Medulla oblongata (tissue), 1 donor: ENCODE measurements at regions not wholly inside any gene's neighbourhood (a gene's known extent, or its start where the extent isn't known, plus 50 kb on each side); places are given as distances from the start of the nearest gene placed in this dataset.

ENCODE experiments used
- DNase-seq: peaks from one replicate; pipeline ENCODE4 v3.0.0-alpha.2; 2015; ENCODE audit errors: extremely low spot score

DNA sequence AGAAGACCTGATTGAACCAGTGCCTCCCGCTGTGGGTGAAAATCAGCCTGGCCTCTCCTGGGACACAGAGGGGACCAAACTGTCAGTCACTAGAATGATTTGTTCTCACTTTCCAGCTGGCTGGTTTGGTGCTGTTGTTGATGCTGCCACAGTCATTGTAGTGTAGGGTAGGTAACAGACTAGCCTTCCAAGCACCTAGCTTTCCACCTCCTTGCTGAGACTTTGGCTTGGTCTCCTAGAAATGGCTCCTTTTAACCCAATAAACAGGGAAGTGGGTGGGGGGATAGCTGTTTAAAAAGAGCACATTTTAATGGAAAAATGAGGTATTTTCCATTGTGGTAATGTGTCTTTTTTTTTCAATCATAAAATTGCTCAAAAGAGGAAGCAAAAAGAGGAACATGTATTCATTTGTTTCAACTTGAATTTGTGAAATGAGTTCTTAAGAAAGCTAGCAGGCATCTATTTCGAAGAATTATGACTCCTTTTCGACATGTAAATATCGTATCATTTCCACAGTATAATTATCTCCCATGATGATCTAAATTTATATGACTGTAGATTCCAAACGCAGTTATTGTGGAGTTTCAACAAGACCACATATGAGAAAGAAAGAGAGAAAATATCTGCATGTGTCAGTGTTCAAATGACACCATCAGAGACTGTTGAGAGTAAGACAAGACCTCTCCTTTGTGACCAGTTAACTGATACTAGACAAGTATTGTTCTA lies 190.1 kb downstream of the HLX start:
- peak; percentile 7 for DNase-seq

DNA sequence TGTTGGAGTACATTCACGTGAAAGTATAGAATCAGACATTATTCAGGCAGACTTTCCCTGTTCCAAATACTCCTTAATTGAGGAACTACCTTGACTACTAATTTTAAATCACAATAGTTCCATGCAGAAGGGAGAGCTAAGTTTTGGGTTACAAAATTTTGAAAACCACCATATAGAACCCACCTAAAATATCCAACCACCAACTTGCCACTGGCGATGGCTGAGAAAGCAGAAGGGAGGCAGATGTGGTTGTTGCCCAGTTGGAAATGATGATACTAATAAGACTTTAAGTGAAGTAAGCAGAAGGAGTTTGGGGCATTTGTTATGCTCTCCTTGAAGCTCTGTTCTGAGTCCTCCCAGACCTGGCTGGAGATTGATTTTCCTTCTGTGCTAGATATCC lies 190.7 kb downstream of the HLX start:
- DNase-seq = no peak

DNA sequence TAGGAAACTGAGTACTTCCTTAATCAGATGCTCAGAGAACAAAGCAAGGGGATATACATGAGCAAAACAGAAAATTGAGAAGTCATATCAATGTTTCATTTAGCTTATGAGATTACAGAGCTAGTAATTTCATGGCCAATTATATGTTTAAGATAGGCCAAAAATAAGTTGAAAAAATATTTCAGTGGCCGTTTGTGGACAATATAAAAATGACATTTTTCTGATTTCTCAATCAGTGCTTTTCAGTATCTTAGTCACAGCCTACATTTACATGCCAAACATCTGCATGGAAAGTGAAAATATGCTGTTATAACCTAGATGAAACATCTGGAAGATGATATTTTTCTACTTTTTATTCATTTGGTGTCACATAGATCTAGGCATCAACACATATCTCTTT lies 192.5 kb downstream of the HLX start:
- DNase-seq = no peak

DNA sequence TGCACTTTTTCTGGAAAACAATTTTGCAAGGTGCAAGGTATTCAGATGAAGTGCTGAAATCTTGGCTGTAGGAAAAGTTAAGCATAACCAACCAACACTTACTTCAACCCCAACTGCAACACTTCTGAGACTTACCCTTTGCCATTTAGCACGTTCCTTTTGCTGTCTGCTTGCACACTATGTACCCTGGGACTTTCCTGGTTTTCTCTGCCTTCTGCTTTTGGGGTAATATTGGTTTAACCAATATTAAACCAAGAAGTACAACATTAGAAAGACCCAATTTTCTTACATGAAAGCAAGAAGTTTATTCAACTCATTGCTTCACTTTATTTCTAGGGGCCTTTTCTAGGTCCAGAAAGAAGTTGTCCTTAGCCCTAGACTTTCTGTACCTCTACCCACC lies 193.0 kb downstream of the HLX start:
- no peak for DNase-seq

DNA sequence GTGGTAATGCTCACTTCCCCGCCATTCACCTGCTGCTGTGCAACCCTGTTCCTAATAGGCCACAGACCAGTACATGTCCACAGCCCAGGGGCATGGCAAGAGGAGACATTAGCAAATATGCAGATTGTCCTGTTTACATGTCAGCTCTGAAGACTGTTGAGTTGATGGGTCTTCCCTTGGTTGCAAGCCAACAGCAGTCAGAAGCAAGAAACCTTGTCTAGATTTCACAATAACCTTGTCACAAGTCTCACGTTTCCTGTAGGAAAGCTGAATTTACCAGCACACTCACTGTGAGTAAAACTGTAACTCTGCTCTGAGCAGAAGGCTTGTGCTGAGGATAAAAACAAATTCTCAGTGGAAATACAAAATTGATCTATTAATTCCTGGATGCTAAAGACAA lies 195.1 kb downstream of the HLX start:
- DNase-seq = no peak

DNA sequence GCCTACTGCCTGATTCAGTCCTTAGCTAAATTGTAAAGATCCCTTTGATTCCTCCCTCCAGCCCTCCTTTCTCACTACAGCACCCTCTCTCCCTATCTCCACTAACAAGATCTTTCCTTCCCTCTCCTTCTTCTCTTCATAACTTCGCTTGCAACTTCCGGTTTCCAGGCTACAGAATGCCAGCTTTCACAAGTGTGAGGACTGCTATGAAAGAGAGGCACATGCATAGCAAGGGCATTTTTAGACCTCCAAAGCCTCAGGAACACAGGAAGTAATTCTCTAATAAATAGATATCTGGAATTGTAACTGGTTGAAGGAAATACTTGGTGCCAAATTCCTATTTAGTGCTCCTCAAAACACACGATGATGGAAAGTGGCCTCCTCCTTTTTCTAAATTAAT lies 196.7 kb downstream of the HLX start:
- DNase-seq = no peak

DNA sequence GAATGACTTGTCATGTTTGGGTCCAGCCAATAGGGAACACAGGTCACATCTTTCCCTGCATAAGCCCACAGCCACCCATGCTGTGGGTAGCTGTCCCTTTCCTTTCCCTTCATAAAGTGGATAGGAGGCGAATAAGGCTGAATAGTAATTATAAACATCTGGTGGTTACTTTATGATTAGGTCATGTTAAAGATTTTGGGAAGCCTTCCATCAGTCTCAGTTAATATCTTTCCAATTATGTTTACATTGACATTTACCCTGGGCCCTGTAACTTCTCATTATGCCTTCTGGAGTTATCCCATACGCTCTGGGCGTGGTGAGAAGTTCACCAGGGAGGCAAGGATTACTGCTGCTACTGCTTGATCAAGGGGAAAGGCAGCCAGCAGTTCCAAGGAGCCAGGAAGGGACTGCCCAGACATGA lies 197.2 kb downstream of the HLX start:
- no peak for DNase-seq

DNA sequence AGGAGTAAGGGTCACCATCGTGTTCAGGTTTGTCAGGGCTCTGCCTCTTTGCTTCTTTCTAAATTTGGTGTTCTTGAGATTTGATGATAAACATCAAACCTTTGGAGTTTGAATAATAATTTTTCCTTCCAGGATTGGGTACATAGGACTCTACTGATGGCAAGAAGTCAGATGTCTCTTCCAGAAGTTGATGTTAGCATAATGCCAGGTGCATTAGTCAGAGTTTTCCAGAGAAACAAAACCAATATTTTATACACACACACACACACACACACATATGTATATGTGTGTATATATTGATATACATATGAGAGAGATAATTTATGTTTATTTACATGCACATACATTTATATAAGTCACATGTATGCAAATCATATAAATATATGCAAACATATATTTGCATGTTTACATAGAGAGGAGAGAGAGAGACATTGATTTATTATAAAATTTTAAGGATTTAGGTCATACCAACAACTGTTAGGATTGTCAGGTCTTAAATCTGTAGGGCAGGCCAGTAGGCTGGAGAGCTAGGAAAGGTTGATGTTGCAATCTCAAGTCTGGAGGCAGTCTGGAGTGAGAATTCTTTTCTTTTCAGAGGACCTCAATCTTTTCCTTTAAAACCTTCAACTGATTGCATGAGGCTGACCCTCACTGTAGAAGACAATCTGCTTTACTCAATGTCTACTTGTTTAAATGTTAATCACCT lies 199.2 kb downstream of the HLX start:
- no peak for DNase-seq

DNA sequence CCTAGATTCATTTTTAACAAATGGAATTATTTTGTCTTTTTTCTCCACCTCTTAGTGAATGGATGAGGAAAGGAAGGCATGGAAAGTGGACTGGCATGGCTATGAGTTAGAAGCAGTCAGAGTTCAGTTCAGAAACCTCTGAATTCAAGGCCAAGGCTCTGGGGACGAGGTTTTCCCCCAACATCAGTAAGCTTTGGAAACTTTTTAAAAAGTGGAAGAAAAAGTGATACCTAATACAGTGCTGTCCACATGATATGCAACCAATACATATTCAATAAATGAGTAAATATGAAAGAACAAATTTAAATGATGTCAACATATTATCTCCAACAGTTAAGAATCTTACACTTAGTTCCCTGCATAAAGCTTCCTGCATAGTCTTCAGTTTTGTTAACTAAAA lies 204.7 kb downstream of the HLX start:
- DNase-seq = no peak

DNA sequence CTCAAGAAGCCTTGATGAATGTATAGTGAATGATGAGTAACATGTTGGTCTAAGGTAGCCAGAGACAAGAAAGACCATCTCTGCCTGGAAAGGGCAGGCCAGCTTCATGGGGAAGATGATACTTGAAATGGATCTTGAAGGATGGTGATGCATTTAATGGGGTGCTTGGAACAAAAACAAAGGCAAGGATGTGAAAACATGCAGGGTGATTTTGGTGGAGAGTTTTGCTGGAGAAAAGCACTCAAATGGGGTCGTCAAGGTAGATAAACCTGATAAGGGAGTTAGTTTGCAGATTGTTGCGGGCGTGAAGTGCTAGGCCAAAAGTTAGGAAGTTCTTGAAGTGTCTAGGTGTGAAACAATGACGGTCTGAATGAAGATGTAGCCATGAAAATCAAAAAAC lies 205.4 kb downstream of the HLX start:
- no peak for DNase-seq

DNA sequence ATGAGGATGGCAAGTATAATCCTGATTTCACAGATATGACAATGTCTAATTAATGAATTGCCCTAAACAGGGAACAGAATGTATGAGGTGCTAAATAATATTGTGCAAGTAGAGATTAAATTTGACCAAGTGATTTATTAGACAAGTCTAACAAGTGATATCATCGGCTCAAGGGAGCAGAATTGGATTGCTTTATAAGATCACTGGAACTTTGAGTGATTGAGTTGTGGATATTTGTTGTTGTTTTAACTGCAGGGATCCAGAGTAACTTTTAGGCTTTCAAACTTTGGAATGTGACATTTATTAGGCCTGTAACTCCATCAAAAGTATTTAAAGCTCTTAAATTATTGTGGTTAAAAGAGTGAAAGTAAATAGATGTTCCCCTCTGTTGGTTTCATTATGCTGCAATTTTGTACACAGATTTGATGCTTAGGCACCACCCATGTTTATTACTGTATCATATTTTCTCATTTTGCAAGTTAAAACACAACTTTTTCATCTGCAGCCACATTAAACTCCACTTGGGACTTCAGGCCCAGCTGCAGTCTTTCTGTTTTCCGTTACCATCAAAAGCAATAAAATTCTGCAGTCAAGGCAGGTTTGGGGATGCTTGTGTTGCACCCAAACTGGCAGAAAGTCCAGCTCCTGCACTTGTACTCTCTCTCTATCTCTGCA lies 206.6 kb downstream of the HLX start:
- no peak for DNase-seq

DNA sequence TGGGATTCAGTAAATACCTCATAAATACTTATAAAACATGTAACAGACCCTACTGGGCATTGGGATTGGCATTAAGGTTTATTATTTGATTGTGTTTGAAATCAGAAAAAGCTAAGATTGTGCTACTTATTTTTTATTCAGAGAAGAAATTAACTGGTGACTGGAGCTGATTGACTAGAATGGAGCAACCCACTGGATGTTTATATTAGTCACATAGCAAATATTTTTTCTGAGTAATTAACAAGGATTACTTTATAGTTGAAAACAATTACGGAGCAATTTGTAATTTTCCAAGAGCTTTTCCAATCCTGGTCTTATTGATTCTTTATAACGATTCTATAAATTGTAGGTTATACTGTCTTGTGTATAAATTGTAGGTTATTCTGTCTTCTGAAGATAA lies 208.7 kb downstream of the HLX start:
- DNase-seq = no peak

DNA sequence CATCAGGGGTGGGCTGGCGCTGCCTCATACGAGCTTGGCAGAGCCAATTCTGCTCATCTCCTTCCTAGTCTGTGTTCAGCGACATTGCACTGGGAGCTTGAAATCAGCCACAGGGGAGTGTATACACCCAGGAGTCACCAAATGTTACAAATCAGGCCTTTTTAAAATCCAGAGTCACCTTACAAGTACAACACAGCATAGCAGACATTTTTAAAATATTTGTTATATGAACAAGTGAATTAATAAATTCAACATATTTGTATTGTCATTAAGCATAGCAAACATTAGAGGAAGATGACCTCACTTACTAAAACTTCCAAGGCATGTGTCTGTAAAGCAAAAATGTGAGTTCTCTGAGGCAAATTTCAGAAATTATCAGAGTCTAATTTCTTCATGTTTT lies 210.0 kb downstream of the HLX start:
- no peak for DNase-seq

DNA sequence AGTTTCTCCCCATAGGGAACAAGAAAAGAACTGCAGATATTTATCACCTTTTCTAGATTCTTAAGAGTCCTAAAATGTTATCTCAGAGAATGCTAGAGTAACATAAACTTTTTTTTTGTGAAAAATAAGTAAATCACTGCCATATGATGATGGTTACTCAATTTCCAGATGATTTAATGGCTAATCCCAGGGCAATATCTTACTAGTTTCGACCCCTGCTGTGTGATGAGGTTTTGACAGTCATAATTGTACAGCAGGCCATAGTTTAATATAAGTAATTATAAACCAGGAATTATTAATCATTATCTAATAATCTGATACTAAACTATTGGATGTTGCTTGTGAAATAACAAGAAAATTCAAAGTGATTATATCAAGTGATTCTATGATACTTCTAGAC lies 210.6 kb downstream of the HLX start:
- DNase-seq = no peak

DNA sequence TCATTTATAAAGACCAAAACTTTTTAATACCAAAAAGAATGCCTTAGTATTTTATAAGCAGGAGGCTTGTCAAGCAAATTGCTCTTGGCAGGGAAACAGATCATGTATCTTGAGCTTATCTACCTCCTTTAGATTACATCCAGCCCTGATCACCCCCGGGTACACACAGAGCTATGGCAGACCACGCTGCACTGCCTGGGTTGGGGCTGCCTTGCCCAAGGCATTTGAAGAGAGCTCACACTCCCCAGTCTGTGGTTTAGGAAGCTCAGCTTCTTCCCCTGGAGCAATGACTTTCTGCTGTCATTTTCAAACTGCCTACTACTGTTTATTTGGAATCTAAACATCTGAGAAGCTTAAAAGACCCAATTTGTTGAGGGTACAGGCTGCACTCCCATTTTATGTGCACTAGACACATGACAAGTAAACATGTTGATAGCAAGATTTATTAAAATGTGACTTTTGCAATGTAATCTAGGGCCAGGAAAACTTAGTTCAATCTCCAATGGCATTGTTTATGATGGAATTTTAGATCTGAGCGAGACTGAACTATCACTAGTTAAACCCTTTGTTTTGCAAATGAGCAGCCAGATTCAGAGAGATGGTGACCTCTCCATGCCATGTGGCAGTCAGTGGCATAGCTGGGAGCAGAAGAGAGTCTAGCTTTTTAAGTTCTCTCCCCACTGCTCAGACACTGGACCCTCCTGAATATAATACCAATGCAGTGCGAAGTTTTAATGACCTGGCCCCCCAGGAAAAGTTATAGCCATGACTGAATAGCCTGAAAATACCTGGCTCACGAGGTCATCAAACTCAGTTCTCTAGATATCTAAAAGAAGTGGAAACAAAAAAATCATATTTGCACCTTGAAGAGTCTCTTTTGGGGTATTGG lies 214.9 kb downstream of the HLX start:
- DNase-seq = no peak

DNA sequence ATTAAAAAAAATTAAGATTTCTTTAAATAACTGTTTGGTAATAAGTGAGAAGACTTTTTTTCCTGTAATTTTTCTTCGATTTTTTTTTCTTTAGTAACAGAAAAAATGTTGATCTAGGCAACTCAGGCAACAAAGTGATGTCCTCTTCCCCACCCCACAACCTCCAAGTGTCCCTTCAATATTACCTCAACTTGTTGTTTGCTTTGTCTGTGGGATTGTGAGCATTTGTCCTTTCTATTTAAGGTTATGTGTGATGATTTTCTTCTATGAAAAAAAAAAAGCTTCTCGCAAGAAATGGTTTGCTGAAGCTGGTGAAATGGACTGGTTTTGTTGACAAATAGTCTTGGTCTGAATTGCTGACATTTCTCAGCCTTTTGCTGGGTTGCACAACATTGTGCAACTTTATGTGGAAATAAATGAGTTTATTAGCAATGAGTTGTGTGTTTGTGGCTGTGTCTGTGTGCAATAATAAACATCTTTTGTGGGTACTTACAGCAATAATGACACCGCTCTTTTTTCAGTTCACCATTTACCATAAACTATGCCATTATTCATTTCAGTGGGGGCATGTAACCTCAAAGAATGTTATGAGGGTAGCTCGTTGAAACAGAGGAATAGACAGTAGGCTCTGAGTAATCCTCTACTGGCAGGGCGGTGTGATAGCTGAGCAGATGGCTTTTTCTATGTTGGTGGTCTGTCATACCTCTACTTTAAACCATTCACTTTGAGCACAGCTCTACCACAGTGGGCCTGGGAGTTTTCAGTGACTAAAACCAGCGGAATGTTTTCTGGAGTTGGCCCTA lies 218.4 kb downstream of the HLX start:
- DNase-seq = no peak

DNA sequence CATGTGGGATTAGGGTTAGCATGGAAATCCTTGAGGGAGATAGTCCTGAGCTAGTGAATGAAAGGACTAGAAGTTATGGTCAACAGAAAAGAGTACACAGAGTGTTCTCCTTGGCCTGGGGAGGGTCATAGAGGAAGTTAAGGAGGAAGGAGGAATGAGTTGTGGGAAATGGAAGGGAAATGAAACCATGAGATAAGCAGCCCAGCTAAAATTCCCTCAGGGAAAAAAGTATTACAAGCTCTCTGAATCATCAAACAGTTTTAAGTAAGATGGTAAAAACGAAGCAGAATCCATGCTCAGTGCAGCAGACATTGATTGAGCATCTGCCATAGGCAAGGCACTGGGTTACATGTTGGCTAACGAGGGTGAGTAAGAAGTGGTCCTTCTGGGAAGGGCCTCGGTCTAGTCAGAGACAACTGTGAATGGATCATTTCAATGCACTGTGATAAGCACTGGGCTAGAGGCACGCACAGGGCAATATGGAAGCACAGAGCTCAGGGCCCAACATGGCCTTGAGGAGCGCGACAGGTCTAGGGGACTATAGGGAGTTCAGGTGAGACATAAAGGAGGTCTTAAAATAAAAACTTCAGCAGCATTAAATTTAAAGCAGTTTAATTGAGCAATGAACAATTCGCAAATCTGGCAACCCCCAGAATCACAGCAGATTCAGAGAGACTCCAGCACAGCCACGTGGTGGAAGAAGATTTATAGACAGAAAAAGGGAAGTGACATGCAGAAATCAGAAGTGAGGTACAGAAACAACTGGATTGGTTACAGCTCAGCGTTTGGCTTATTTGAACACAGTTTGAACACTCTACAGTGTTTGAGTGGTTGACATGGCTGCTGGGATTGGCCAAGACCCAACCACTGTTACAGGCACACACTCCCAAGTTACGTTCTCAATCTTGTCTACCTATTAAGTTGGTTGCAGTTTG lies 219.5 kb downstream of the HLX start:
- peak; percentile 27 for DNase-seq

DNA sequence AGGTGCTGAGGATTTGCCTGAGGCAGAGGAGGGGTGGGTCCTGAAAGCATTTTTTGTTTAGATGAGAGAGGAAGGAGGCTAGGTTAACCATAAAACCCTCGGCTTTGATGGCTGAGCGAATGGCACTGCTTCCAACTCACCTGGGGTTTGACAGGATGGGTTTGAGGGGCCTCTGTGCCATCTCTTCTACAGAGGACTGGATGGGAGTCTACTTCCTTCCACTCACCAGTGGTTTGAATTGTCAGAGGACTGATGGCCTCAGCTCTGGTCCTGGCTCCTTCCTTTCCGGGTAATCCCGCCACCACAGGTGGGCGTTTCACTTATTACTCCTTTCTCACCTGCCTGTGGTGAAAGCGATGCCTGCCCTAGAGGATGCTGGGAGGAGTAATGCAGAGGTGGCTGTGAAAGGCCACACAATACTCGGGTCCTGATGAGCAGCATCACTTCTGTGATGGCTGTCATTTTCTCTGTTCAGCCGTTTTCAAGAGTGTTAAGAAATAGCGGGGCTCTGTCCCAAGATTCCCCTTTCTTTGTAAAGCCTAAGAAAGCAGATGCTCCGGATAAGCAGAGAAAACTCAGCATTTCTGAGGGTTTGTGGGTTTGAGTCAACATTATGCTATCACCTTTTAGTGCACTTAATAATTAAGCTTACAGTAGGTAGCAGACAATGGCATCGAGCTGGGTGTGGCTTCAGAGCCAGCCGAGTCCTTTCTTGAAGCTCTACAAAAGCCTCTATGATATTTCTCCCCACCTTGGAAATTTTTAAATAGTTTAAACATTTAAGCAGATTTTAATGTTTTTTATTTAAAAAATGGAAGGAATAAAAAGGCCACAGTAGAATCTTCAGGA lies 220.7 kb downstream of the HLX start:
- DNase-seq = no peak

DNA sequence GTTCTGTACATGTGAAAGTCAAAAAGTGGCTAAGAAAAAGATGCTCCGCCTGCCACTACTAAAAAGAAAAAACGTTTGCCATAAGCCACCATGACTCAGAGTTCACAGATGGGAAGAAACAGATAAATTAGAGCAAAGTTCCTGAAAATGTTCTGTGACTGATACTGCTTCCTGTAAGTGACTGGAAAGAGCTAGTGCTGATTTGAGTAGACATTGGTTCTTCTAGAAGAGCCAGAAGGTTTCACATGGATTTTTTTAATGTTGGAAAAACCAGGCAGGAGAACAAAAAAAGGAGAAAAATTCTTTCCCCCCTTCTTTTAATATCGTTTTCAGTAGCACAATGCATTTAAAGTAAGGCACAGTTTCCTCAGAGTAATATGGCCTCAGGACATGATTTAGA lies 221.4 kb downstream of the HLX start:
- DNase-seq = peak; percentile 25
